ENCODE measurements at regions not wholly inside any gene's neighbourhood (a gene's known extent, or its start where the extent isn't known, plus 50 kb on each side); places are given as distances from the start of the nearest gene placed in this dataset.
"Not testable (repeated sequence)": the region's sequence is repeated elsewhere in the genome, so short reads cannot be mapped to it uniquely, and the experiment has no call there.

DNA sequence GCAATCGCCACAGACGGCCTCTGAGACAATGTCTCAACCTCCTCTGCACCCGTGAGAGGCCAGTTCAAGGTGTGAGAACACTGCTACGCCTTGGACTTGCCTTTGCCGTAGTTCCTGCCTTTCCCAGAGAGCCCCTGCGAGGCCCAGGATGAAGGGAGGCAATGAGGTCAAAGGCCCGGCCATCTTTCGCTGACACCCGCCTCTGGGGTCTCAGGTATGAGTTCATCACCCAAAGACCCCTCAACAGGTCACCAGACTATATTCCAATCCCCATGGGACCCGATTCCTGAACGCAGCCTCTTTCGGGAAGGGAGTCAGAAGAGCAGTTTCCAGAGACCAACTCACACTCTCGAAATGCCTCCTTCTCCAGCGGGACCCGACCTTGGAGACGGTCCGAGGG, 573.5 kb downstream of the KCNJ18 start:
- DNase-seq (ENCODE audit: low spot score): no peak

DNA sequence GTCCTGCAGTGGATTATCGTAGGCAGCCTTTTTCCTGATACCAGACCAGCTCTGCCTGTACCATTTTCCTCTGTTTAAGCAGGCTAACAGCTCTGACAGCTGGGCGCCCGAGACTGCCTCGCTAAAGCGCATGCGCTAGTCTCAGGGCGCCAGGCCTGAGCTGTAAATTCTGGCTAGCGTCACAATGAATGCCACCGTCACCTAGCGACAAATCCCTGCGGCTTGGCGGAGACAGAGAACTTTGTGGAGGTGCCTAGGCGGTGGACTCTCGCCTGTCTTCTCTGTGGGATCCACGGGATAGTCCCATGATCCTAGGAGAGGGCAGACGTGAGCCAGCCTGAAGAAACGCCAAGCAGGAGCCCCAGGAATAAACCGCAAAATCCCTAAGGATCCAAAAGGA, 573.9 kb downstream of the KCNJ18 start:
- DNase-seq (ENCODE audit: low spot score): no peak

DNA sequence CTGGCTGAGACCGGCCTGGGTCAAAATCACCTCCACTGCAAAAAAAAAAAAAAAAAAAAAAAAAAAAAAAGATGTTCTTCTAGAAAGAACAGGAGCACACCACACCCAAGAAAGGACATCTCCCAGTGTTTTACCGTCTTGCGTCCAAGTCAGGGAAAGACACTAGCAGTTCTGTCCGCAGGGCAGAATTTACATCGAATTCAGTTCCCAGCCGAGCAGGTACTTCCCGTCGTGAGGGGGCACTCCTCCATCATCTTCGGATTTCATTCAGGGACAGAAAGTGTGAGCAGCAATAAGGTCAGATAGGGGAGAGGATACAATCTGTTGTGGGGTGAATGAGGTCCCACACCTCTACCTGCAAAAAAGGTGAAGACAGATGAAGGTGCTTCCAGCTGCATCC, 574.7 kb downstream of the KCNJ18 start:
- DNase-seq (ENCODE audit: low spot score): no peak

DNA sequence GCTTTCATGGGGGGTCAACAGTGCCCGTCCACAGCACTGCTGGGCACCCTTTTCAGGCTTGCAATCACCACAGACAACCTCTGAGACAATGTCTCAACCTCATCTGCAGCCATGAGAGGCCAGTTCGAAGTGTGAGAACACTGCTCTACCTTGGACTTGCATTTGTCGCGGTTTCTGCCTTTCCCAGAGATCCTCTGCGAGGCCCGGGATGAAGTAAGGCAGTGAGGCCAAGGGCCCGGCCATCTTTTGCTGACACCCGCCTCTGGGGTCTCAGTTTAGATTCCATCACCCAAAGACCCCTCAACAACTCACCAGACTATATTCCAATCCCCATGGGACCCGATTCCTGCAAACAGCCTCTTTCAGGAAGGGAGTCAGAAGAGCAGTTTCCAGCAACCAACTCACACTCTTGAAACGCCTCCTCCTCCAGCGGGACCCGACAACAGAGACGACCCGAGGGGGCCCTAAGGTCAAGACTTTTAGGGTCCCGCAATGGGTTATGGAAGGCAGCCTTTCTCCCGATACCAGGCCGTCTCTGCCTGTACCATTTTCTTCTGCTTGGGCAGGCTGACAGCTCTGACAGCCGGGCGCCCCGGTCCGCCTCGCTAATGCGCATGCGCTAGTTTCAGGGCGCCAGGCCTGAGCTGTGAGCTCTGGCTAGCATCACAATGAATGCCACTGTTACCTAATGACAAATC, 576.0 kb downstream of the KCNJ18 start:
- DNase-seq (ENCODE audit: low spot score): no peak

DNA sequence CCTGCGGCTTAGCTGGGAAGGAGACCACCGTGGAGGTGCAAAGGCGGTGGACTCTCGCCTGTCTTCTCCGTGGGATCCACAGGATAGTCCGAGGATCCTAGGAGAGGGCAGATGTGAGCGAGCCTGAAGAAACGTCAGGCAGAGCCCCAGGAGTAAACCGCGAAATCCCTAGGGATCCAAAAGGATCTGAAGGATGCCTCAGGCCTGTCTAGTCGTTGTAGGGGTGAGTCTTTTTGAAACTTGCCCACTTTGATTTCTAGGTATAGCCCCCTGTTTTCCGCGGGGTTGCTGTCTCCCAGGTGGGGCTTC, 576.5 kb downstream of the KCNJ18 start:
- DNase-seq (ENCODE audit: low spot score): no peak

DNA sequence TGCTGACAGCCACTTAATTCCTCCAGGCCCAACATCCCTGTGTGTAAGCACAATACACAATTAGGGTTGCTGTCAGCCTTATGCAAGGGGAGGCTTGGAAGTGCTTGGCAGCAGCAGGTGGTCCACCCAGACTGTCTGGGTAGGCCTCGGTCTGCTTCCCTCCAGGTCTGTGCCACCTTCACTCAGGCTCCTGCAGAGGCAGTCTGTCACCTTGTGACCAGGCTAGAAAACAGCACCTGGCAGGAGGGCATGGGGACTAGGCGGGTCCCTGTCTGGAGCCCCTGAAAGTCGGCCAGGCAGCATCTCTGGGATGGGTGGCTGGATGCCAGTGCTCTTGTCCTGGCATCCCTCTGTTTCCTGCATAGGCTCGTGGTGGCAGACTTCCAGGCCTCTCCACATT, 578.1 kb downstream of the KCNJ18 start:
- DNase-seq (ENCODE audit: low spot score): no peak

DNA sequence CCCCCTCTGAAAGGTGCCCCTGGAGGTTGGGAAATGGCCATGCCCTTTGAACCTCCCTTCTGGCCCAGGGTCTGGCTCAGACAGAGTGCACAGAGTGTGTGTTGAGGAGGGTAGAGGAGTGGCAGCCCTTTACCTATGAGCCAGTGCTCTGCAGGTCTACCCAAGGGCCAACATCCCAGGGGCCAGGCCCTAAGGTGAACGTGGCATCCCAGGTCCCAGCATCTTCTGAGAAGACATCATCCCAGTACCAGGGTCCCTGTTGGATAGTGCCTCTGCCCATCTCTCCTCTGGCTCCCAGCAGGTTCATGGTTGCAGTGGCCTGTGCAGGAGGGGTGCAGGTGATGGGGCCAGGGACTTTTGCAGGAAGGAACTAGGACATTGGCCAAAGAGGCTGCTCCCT, 578.5 kb downstream of the KCNJ18 start:
- not testable (repeated sequence) for DNase-seq (ENCODE audit: low spot score)

DNA sequence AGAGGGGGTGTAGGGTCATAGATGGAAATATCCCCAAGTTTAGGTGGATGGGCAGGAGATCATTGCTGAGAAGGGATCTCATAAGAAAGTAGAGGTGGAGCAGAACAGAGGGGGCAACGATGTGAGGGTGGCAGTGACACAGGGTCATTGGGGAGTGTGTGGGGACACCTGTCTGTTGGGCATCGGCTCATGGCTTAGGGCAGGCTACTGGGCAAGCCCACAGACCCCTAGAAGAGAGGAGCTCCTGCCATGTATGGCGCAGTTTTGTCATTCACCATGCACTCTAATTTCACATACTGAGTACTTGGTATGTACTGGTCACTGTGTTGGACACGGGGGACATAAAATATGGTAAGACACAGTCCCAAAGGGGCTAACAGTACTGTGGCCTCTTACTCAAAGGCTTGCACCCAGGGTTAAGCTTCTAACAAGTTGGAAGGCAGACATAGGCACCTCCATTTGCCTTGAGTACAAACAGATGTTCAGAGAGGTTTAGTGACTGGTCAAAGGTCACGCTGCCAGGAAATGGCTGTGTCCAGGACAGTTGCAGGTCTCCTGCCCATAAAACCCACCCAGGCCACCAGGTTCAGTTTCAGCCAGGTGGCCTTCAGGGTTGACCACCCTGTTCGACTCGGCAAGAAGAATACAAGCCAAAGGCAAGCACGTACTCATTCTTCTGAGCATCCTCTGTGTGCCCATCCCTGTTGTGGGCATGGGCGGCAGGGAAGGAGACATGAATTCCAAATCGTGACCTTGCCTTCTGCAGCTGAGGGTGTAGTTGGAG, 580.2 kb downstream of the KCNJ18 start:
- no peak for DNase-seq (ENCODE audit: low spot score)

DNA sequence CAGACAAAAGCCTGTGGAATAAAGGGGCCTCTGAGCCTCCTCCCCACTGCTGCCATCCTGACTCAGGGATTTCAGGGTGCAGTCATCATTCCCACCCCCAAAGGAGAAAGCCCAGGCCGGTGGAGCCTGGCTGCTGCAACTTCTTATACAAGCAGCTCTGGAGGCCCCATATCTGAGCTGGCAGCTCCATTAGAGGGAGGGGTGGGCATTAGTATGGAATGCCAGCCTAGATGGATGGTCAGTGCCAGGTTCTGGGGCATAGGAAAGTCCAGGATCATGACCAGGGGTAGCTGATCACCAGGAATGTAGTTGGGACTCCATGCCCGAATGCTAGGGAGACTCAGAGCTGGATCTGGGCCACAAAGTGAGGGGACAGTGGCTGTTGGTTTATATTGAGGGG, 581.0 kb downstream of the KCNJ18 start:
- no peak for DNase-seq (ENCODE audit: low spot score)

DNA sequence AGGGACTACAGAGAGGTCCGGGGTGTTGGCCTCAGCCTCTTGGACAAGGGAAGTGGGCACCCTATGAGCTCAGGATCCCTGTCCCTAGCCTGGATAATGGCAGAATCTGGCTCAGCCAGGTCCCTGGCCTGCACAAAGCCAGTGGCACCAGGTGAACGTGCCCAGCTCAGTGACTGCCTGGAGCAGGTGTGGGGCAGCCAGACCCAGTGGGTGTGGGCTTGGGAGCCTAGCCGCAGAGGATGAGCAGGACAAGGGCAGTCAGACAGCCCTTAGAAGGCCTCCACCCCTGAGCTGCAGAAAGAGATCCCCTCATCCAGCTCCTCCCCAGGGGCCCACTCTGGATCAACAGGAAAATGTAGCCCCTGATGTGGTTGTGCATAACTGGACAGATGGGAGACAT, 585.3 kb downstream of the KCNJ18 start:
- no peak for DNase-seq (ENCODE audit: low spot score)

DNA sequence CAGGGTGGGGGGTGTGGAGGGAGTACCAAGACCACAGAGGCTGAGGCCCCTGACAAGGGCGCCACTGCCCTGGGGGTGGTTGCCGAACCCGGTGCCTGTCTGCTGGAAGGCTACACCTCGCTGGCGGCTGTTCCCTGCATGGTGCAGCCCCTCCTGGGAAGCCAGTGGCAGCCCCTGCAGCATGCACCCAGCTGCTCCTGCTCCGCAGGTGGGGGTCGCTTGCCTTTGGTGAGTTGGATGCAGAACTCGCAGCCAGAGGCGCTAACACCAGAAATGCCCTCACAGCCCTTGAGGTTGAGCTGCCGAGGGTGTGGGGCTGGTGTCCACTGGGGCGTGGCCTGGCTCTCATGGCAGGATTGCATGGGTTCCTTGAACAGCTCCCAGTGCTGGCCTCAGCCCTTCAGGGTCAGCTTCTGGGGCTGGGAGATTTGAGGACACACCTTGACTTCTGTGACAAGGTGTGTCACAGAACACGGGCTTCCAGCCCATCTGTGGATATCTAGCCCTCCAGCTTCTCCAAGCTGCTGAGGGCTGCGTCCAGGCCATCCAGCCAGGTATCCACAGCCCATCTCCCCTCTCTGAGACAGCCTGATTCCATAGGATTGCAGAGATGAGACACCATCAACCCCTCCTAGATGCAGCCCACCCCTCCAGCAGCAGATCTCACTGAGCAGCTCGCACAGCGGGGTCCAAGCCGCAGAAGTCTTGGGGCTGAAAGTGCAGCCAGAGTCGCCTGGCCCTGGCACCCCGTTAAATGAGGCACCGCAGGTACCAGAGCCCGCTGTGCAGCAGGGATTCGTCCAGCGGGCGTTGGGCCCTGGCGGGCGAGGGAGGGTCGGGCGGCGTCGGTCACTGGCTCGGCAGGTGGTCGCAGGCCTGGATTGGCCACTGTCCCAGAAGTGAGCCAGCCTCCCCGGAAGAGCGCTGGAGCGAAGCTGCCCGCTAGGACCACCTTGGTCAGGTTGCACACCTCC, 586.3 kb downstream of the KCNJ18 start:
- DNase-seq (ENCODE audit: low spot score): no peak

DNA sequence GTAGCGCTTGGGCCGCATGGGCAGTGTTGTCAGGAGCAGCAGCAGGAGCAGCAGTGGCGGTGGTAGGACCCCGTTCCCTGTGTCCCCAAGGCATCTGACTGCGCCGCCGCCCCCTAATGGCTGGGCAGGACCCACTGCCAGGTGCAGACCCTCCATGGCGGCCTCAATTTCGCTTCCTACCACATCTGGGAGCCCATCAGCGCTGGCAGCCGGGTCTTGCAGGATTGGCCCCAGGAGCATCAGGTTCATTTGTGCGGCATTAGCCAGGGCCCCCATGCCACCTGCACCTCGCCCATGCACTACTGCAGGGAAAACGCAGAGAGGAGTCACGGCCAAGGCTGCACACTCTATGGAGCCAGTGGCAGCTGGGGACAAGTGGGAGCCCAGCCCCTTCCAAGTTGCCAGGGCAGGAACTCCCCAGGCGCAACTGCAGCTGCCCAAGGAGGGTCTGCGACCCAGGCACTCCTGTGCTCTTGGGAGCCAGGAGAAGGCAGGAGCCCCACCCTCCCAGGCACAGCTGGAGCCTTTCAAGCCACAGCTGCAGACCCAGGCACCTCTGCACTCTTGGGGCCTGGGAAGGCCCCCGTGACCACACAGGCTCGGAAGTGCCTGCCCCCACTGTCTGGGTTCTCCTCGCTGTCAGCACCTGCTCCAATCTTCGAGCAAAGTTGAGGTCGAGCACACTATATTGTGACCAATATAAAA, 594.2 kb downstream of the KCNJ18 start:
- DNase-seq (ENCODE audit: low spot score): no peak

DNA sequence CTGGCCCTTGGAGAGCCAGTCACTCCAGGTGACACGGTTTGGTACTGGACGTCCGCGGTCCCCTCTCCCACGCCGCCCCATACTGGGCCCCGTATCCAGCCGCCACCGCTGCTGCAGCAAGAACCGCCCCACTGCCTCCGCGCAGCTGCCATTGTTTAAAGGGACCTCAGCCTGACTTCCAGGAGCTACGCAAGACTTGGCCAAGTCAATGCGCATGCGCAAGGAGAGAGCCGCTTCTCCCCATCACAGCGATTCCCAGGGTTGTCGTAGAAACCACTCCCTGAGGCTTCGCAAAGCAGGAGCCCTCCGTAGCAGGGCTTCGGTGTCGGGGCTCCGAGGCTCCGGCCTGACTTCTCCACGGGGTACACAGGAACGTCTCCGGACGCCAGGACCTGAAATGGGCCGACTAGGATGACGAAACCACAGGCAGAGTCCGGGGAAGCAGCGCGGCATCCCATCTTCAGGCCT, 606.2 kb downstream of the KCNJ18 start:
- not testable (repeated sequence) for DNase-seq (ENCODE audit: low spot score)

DNA sequence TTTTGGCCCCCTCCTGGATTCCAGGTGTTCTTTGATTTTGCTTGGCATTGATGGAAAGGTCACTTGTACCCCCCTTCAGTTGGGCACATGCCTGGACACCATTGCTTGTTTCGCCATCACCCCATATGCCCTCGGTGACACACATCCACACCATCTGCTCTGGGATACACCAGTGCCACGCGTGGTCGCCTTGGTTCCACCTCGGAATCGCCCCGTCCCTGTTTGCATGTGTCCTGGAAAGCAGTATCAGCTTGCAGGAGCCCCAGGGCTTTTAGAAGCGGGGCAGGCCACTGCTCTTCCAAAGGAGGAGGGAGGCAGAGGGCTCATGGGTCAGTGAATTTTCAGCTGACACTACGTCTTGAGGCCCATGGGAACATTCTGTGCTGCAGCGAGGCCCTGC, 607.9 kb downstream of the KCNJ18 start:
- DNase-seq (ENCODE audit: low spot score): no peak

DNA sequence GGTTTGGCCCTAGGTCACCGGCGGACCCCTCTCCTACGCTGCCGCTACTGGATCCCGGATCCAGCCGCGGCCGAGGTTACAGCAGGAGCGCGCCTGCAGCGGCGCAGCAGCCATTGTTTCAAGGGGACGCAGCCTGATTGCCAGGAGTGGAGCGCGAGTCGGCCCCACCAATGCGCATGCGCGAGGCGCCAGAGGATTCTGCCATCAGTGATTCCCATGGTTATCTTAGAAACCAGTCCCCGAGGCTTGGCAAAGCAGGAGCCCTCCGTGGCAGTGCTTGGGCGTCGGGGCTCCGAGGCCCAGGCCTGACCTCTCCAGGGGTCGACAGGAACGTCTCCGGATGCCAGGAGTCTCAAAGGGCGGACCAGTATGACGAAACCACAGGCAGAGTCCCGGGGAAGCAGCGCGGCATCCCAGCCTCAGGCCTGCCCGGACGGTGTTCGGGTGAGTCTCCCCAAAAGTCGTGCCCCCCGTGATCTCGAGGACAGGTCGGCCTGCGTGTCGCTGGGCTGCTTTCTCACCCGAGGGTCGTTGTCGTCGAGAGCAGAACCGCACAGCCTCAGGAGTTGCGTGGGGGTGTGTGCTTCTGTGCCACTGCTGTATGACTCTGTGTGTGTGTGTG, 608.5 kb downstream of the KCNJ18 start:
- DNase-seq (ENCODE audit: low spot score): no peak

DNA sequence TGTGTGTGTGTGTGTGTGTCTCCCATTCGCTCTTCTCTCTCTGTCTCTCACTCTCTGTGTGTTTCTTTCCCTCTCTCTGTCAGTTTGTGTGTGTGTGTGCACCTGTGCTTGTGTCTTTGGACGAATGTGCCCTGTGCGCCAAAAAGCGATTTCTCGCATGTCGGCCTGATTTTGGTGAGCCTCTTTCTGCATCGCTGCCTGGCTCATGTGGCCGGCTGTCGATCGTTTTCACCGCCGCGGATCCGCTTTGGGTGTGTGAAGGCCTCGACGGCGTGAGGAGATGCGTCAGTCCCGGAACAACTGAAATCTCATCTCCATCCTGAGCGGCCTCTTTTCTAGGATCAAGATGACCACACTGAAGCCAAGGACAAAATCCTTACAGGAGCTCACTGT, 609.0 kb downstream of the KCNJ18 start:
- no peak for DNase-seq (ENCODE audit: low spot score)

DNA sequence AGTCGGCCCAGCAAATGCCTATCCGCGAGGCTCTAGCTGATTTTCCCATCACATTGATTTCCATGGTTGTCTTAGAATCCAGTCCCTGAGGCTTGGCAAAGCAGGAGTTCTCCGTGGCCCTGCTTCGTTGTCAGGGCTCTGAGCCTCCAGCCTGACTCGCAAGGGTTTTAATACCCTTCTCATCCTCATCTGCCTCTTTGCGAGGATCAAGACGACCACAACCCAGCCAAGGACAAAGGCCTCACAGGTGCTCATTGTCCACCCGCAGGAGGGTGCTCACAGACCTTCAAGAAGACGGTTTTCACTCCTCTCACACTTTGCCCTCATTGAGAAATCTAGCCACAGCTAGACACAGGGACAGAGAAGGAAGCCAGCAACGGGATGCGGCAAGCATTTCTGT, 610.8 kb downstream of the KCNJ18 start:
- DNase-seq (ENCODE audit: low spot score): no peak

DNA sequence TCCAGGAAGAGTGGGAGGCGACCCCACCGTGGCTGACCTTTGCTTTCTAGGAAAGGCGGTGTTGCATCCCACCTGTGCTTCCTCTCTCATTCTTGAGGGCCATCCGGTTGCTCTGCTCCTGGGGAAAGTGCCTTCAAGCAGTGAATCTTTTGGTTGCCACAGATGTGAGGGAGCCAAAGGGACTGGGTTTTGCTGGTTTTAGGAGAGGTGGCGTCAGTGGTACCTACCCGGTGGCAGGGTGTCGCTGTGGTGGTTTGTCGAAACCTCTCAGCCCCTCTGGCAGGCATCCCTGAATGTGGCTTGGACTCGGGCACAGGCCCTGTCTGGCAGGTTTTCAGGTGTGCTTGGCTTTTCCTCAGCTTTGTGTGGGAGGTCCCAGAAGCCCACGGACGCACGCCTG, 611.5 kb downstream of the KCNJ18 start:
- no peak for DNase-seq (ENCODE audit: low spot score)

DNA sequence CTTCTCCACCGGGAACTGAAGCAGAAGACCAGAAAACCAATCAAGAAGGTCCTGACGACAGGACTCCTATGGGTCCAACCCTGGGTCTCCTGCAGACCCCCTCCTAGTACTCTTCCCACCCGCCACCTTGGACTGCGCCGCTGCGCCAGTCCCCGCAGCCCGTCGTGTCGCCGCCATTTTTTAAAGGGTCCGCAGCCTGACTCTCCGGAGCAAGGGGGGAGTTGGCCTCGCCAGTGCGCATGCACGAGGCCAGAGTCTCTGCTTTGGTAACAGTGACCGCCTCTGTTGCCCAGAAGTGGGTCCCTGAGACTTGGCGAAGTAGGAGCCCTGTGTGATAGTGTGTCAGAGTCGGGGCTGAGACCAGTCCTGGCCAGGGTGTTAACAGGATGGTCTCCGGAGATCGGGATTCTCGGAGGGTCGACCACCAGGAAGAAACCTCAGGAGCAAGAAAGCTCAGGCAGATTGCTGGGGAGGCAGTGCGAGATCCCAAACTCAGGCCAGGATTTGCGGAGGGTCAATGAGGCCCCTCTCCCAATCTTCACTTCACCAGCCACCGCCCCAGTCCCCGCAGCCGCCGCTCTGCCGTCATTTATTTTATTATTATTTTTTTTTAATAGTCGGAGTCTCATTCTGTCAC, 612.5 kb downstream of the KCNJ18 start:
- DNase-seq (ENCODE audit: low spot score): no peak

DNA sequence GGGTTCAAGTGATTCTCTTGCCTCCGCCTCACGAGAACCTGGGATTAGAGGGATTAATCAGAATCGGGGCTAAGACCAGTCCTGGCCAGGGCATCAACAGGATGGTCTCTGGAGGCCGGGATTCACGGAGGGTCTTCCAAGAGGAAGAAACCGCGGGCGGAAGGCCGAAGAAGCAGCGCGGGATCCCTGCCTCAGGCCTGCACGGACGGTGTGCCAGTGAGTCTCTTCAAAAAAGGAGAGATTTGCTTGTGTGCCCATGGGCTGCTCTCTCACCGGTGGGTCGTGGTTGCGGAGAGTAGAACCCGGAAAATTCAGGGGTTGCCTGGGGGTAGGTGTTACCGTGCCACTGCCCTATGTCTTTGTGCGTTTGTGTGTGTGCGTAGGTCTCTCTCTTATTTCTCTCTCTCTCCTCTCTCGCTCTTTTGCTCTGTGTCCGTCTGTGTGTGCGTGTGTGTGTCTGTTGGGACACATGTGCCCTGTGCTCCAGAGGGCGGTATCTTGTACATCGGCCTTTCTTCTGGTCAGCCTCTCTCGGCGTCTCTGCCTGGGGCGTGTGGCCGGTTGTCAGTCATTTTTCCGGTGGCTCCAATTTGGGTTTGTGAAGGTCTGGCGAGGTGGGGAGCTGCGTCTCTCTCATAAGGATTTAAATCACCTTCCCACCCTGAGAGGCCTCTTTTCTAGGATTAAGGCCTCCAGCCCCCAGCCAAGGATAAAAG, 613.2 kb downstream of the KCNJ18 start:
- DNase-seq (ENCODE audit: low spot score): no peak
